ENCODE measurements at regions not wholly inside any gene's neighbourhood (a gene's known extent, or its start where the extent isn't known, plus 50 kb on each side); places are given as distances from the start of the nearest gene placed in this dataset.

DNA sequence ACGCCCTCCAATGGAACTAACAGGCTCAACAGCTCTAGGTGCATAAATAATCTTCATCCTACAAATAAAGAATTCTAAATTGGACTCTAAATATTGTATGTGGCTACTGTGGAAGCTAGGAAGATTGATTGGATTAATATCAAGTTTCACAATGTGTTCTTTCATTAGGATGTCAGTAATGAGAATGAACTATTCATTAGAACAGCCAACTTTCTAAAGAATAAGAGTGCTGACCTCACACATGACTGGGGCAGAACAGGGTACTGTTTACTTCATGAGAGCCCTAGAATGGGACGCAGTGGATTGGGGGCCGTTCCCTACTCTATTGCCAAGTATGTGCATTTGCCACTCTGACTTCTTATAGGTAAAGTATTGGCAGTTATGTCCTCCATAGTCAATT lies 528.2 kb upstream of the RBFOX1 start:
- Histone ChIP-seq H3K36me3 (no peaks in the 10 kb centered on the region), H3K27me3 (no peaks in the 10 kb centered on the region), H3K9me3 (no peaks in the 10 kb centered on the region), H3K4me3 (no peak overlapping the region), H3K27ac (no peak overlapping the region), H3K4me1 (no peaks in the 10 kb centered on the region)
- no peak for DNase-seq (ENCODE audit: low spot score)
- TF ChIP-seq, protein P1, sequence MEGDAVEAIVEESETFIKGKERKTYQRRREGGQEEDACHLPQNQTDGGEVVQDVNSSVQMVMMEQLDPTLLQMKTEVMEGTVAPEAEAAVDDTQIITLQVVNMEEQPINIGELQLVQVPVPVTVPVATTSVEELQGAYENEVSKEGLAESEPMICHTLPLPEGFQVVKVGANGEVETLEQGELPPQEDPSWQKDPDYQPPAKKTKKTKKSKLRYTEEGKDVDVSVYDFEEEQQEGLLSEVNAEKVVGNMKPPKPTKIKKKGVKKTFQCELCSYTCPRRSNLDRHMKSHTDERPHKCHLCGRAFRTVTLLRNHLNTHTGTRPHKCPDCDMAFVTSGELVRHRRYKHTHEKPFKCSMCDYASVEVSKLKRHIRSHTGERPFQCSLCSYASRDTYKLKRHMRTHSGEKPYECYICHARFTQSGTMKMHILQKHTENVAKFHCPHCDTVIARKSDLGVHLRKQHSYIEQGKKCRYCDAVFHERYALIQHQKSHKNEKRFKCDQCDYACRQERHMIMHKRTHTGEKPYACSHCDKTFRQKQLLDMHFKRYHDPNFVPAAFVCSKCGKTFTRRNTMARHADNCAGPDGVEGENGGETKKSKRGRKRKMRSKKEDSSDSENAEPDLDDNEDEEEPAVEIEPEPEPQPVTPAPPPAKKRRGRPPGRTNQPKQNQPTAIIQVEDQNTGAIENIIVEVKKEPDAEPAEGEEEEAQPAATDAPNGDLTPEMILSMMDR (IDR thresholded peaks at IDR 0.05) = no peak

GRCh38 chr16:6803176-6803575 lies 529.5 kb upstream of the RBFOX1 start:
- no peak overlapping the region for H3K4me3 ChIP-seq

DNA sequence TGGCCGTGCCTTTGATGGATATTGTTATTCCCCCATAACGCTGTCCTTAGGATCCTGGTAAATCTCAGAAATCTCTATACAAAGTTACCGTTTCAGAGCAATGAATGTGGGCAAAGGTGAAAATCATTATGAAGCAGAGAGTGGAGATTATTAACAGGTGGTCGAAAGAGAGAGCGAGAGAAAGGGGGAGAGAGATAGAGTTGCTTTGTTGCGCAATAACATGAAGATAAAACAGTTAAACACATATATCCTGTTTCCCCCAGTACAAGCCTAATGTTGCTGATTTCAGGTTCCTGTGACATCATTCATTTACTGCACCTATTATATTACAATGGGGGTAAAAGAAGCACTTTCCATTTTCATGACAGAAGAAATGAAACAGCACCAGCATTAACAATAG lies 535.4 kb upstream of the RBFOX1 start:
- no peak overlapping the region for H3K27ac ChIP-seq
- no peaks in the 10 kb centered on the region for H3K27me3 ChIP-seq
- H3K4me1 ChIP-seq = no peaks in the 10 kb centered on the region
- H3K4me3 ChIP-seq = no peak overlapping the region
- H3K36me3 ChIP-seq = no peaks in the 10 kb centered on the region
- TF ChIP-seq, protein P1 (IDR thresholded peaks at IDR 0.05) = no peak
- DNase-seq (ENCODE audit: low spot score) = no peak
- H3K9me3 ChIP-seq = no peaks in the 10 kb centered on the region

More at GRCh38 chr16:6803176-6803575, 529.5 kb upstream of the RBFOX1 start:
- Histone ChIP-seq H3K36me3 (no peaks in the 10 kb centered on the region), H3K9me3 (no peaks in the 10 kb centered on the region), H3K27ac (no peak overlapping the region), H3K27me3 (no peaks in the 10 kb centered on the region), H3K4me1 (no peaks in the 10 kb centered on the region)
- no peak for DNase-seq (ENCODE audit: low spot score)
- TF ChIP-seq, protein P1 (IDR thresholded peaks at IDR 0.05) = no peak

GRCh38 chr16:6777624-6778023 lies 555.0 kb upstream of the RBFOX1 start:
- Histone ChIP-seq H3K4me1 (no peaks in the 10 kb centered on the region), H3K4me3 (no peak overlapping the region), H3K27ac (no peak overlapping the region), H3K9me3 (peaks cover 0 to under 1% of the 10 kb centered on the region in 2 donors), H3K36me3 (no peaks in the 10 kb centered on the region), H3K27me3 (no peaks in the 10 kb centered on the region)
- no peak for DNase-seq (ENCODE audit: low spot score)
- TF ChIP-seq, protein P1 (IDR thresholded peaks at IDR 0.05) = no peak

- Histone ChIP-seq H3K27me3 (no peaks in the 10 kb centered on the region), H3K4me3 (no peak overlapping the region), H3K27ac (no peak overlapping the region), H3K36me3 (no peaks in the 10 kb centered on the region), H3K4me1 (no peaks in the 10 kb centered on the region), H3K9me3 (no peaks in the 10 kb centered on the region)
- TF ChIP-seq, protein P1 (IDR thresholded peaks at IDR 0.05) = no peak
- no peak for DNase-seq (ENCODE audit: low spot score)
Measured at GRCh38 chr16:6775712-6776111, 556.9 kb upstream of the RBFOX1 start.

- TF ChIP-seq, protein P1 (IDR thresholded peaks at IDR 0.05) = no peak
- H3K4me1 ChIP-seq = no peaks in the 10 kb centered on the region
- no peaks in the 10 kb centered on the region for H3K27me3 ChIP-seq
- H3K9me3 ChIP-seq = no peaks in the 10 kb centered on the region
- no peak overlapping the region for H3K4me3 ChIP-seq
- no peak overlapping the region for H3K27ac ChIP-seq
- DNase-seq (ENCODE audit: low spot score) = no peak
- H3K36me3 ChIP-seq = no peaks in the 10 kb centered on the region
Measured at GRCh38 chr16:6771956-6772355, 560.7 kb upstream of the RBFOX1 start.

Data from right atrium auricular region (tissue), 2 donors.